ENCODE measurements at regions not wholly inside any gene's neighbourhood (a gene's known extent, or its start where the extent isn't known, plus 50 kb on each side); places are given as distances from the start of the nearest gene placed in this dataset.

DNA sequence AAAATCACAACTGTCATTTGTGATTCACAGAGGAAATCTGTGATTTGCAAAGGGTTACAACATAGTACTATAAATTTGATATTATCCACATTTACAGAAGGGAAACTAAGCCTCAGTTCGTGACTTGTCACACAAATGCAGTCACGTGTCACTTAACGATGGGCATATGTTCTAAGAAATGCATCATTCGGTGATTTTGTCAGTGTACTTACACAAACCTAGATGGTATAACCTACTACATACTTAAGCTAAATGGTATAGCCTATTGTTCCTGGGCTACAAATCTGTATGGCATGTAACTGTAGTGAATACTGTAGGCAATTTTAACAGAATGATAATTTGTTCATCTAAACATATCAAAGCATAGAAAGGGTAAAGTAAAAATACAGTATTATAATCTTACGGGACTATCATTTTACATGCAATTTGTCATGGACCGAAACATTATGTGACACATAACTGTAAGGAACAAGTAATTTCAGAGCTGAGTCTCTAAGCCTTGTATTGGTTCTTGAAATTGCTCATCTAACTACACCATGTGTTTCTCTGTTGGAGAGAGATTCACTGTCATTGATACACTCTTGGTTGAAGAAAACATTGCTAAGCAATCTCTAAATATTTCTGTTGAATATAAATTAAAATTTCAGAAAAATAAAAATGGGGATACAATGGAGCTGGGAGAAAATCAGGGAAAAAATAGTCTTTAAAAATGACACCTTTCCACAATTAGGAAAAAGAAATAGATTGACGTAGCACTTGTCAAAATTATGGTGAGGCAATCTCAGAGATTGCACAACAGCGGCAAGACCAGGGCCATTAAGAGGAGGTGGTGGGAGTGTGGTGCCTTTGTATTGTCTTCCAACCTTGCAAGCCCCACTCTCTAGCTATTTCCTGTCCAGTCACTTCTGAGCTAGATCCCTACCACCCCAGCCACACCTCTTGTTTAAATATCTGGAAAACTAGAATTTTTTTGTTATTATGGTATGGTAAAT lies 645.8 kb upstream of the TBL1XR1 start:
- WGBS (ENCODE audit: insufficient coverage, low coverage, low lambda C conversion rate, missing lambda C conversion rate) = 72% methylated on average over 8 of the region's 8 CpGs
- Histone ChIP-seq H3K27ac (no peak overlapping the region), H3K36me3 (no peaks in the 10 kb centered on the region), H3K4me1 (no peaks in the 10 kb centered on the region), H3K9me3 (no peaks in the 10 kb centered on the region), H3K27me3 (no peaks in the 10 kb centered on the region), H3K4me3 (no peak overlapping the region)
- TF ChIP-seq, protein P1, sequence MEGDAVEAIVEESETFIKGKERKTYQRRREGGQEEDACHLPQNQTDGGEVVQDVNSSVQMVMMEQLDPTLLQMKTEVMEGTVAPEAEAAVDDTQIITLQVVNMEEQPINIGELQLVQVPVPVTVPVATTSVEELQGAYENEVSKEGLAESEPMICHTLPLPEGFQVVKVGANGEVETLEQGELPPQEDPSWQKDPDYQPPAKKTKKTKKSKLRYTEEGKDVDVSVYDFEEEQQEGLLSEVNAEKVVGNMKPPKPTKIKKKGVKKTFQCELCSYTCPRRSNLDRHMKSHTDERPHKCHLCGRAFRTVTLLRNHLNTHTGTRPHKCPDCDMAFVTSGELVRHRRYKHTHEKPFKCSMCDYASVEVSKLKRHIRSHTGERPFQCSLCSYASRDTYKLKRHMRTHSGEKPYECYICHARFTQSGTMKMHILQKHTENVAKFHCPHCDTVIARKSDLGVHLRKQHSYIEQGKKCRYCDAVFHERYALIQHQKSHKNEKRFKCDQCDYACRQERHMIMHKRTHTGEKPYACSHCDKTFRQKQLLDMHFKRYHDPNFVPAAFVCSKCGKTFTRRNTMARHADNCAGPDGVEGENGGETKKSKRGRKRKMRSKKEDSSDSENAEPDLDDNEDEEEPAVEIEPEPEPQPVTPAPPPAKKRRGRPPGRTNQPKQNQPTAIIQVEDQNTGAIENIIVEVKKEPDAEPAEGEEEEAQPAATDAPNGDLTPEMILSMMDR (IDR thresholded peaks at IDR 0.05) = no peak
- TF ChIP-seq POLR2A (IDR thresholded peaks at IDR 0.05) = no peak
- DNase-seq = no peak
- ATAC-seq = no peak
- intact Hi-C loops (cut with DNase I) = no loop called here

DNA sequence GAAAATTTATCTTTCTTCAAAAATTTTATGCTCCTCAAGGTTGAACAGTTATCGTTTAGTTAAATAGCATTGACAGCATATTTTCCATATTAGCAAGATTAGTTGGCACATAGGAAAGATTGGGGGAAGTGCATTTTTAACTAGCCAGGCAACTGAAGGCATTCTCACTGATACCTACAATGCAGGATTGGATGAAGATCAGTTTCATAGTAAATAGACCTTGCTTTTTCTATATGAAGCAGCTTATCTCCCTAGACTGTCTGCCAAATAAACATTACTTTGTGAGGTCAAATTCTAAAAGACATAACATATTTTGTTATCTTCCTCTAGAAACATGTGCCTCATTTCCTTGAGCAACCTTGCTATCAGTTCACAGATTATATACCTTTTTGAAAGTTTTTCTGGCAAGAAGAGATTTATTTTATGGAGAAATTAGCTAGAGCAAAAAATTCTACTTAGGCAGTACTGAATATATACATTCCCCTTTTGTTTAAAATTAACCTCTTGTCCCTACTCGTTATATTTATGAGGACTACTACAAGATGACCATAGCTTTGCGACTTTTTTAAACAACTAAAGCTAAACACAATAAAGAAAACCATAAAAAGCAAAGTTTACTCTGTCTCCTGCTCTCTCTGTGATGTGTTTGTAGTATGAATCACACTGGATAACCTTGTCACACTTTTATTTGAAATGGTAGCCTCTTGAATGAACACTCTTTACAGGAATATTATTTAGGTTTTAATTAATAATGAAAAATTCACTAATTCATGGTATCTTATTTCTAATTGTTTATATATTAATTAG lies 654.9 kb upstream of the TBL1XR1 start:
- DNase-seq (no peak), ATAC-seq (peak in 1 of 4 donors; percentile 18)
- H3K27me3 ChIP-seq = no peaks in the 10 kb centered on the region
- H3K4me3 ChIP-seq = no peak overlapping the region
- H3K27ac ChIP-seq = no peak overlapping the region
- intact Hi-C loops (cut with DNase I) = no loop called here
- TF ChIP-seq, protein P1 (IDR thresholded peaks at IDR 0.05) = no peak
- TF ChIP-seq POLR2A (IDR thresholded peaks at IDR 0.05) = no peak
- no peaks in the 10 kb centered on the region for H3K9me3 ChIP-seq
- H3K4me1 ChIP-seq = no peaks in the 10 kb centered on the region
- 64% methylated on average over 3 of the region's 3 CpGs for WGBS (ENCODE audit: insufficient coverage, low coverage, low lambda C conversion rate, missing lambda C conversion rate)
- H3K36me3 ChIP-seq = no peaks in the 10 kb centered on the region

DNA sequence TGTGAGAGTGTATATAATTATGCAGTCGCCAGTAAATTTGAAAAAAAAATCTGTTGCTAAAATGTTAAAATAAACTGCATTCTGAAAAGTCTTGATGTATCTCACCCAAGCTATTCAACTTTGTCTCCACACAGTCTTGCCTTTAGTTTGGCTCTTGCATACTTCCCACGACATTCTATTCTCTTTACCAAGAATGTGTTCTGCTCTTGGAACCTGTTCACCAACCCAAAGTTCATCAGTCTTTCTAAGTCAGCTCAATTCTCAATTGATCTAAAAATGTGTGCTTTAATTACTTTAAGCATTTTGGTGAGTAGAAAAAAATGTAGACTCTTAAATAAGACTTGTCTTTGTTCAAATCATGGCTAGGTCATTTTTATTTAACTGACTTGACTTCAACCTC lies 657.7 kb upstream of the TBL1XR1 start:
- WGBS (ENCODE audit: insufficient coverage, low coverage, low lambda C conversion rate, missing lambda C conversion rate) = 58% methylated on average over 2 of the region's 2 CpGs
- no peaks in the 10 kb centered on the region for H3K9me3 ChIP-seq
- no peaks in the 10 kb centered on the region for H3K27me3 ChIP-seq
- H3K27ac ChIP-seq = no peak overlapping the region
- TF ChIP-seq POLR2A (IDR thresholded peaks at IDR 0.05) = no peak
- TF ChIP-seq, protein P1 (IDR thresholded peaks at IDR 0.05) = no peak
- no peaks in the 10 kb centered on the region for H3K36me3 ChIP-seq
- no peak overlapping the region for H3K4me3 ChIP-seq
- ATAC-seq (no peak), DNase-seq (no peak)
- intact Hi-C loops (cut with DNase I) = no loop called here
- no peaks in the 10 kb centered on the region for H3K4me1 ChIP-seq

DNA sequence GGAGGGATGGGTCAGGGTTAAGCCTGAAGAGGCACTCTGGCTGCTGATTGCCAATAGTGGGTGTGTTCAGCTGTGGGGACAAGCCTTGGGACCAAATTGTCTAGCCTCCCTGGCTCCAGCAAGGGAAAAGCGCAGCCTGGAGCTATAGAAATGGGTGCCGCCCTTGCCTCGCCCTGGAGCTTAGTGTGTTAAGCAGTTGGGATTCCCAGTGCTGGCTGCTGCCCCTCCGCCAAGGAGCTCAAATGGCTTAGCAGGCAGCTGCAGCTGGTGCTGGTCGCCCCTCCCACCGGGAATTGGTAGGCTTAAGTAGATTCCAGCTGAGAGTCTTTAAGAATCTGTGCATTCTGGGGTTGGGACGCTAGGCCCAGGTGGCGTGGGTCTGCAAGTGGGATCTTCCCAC lies 662.9 kb upstream of the TBL1XR1 start:
- WGBS (ENCODE audit: insufficient coverage, low coverage, low lambda C conversion rate, missing lambda C conversion rate) = 93% methylated on average over 5 of the region's 8 CpGs
- H3K36me3 ChIP-seq = no peaks in the 10 kb centered on the region
- H3K9me3 ChIP-seq = peaks cover 0 to 3% (median 0%) of the 10 kb centered on the region in 4 donors
- H3K27me3 ChIP-seq = no peaks in the 10 kb centered on the region
- TF ChIP-seq, protein P1 (IDR thresholded peaks at IDR 0.05) = no peak
- H3K4me1 ChIP-seq = no peaks in the 10 kb centered on the region
- DNase-seq (no peak), ATAC-seq (no peak)
- intact Hi-C loops (cut with DNase I) = no loop called here
- no peak overlapping the region for H3K4me3 ChIP-seq
- no peak overlapping the region for H3K27ac ChIP-seq
